H9 (cell line): ENCODE measurements at regions not wholly inside any gene's neighbourhood (a gene's known extent, or its start where the extent isn't known, plus 50 kb on each side); places are given as distances from the start of the nearest gene placed in this dataset.

ENCODE experiments used
- DNase-seq: peaks from one replicate; pipeline ENCODE4 v3.0.0-alpha.2; 2017
- H2AFZ ChIP-seq: one replicate; pipeline ENCODE4 v1.6.1; 2013; ENCODE audit warnings: mild to moderate bottlenecking, low read length, control low read depth, moderate library complexity
- H2AK5ac ChIP-seq: 2 replicates; pipeline ENCODE4 v1.6.1; 2013; ENCODE audit warnings: low read length, control low read depth, mixed read lengths; ENCODE audit not compliant: insufficient read length
- H2BK120ac ChIP-seq: one replicate; pipeline ENCODE4 v1.6.1; 2013; ENCODE audit warnings: low read depth, mild to moderate bottlenecking, low read length, control low read depth, inconsistent platforms; ENCODE audit not compliant: poor library complexity, severe bottlenecking
- H2BK12ac ChIP-seq: 2 replicates; pipeline ENCODE4 v1.6.1; 2013; ENCODE audit warnings: low read length, control low read depth, mixed read lengths, low read depth; ENCODE audit not compliant: insufficient read length
- H2BK15ac ChIP-seq: 2 replicates; pipeline ENCODE4 v1.6.1; 2013; ENCODE audit warnings: low read depth, low read length, control low read depth
- H2BK20ac ChIP-seq: one replicate; pipeline ENCODE4 v1.6.1; 2013; ENCODE audit warnings: low read depth, mild to moderate bottlenecking, low read length, control low read depth, inconsistent platforms; ENCODE audit not compliant: poor library complexity, severe bottlenecking
- H2BK5ac ChIP-seq: 2 replicates; pipeline ENCODE4 v1.6.1; 2013; ENCODE audit warnings: low read length, control low read depth, mixed read lengths; ENCODE audit not compliant: insufficient read length
- H3K14ac ChIP-seq: 2 replicates; pipeline ENCODE4 v1.6.1; 2013; ENCODE audit warnings: low read length, control low read depth; ENCODE audit not compliant: insufficient read depth
- H3K18ac ChIP-seq: 2 replicates; pipeline ENCODE4 v1.6.1; 2013; ENCODE audit warnings: low read depth, mild to moderate bottlenecking, mixed read lengths, low read length, control low read depth; ENCODE audit not compliant: insufficient read length
- H3K23ac ChIP-seq: 2 replicates; pipeline ENCODE4 v1.6.1; 2013; ENCODE audit warnings: low read length, control low read depth, mixed read lengths, low read depth; ENCODE audit not compliant: insufficient read length
- H3K23me2 ChIP-seq: 2 replicates; pipeline ENCODE4 v1.6.1; 2013; ENCODE audit warnings: low read depth, mild to moderate bottlenecking, mixed read lengths, low read length, control low read depth; ENCODE audit not compliant: insufficient read length, poor library complexity, severe bottlenecking
- H3K27ac ChIP-seq: 2 replicates; pipeline ENCODE4 v1.5.1; 2013; ENCODE audit warnings: low read length, control low read depth, mixed read lengths, low read depth; ENCODE audit not compliant: insufficient read length
- H3K27me3 ChIP-seq: 2 replicates; pipeline ENCODE4 v1.6.1; 2013; ENCODE audit warnings: low read length, control low read depth, inconsistent platforms; ENCODE audit not compliant: insufficient read depth
- H3K4ac ChIP-seq: 2 replicates; pipeline ENCODE4 v1.6.1; 2013; ENCODE audit warnings: low read depth, mild to moderate bottlenecking, control low read depth, inconsistent platforms, low read length, moderate library complexity
- H3K4me1 ChIP-seq: 2 replicates; pipeline ENCODE4 v1.6.1; 2013; ENCODE audit warnings: low read length, control low read depth, inconsistent platforms; ENCODE audit not compliant: insufficient read depth
- H3K4me2 ChIP-seq: 2 replicates; pipeline ENCODE4 v1.6.1; 2013; ENCODE audit warnings: low read length, control low read depth, mixed read lengths; ENCODE audit not compliant: insufficient read length, insufficient read depth
- H3K56ac ChIP-seq: 2 replicates; pipeline ENCODE4 v1.6.1; 2013; ENCODE audit warnings: low read depth, mild to moderate bottlenecking, mixed read lengths, low read length, control low read depth; ENCODE audit not compliant: insufficient read length
- H3K79me1 ChIP-seq: 2 replicates; pipeline ENCODE4 v1.6.1; 2013; ENCODE audit warnings: low read depth, mild to moderate bottlenecking, moderate library complexity, low read length, control low read depth, inconsistent platforms; ENCODE audit not compliant: insufficient read depth, poor library complexity, severe bottlenecking
- H3K79me2 ChIP-seq: 2 replicates; pipeline ENCODE4 v1.6.1; 2013; ENCODE audit warnings: low read length, control low read depth, inconsistent platforms; ENCODE audit not compliant: insufficient read depth
- H3K9ac ChIP-seq: 2 replicates; pipeline ENCODE4 v1.6.1; 2013; ENCODE audit warnings: low read length, control low read depth, mixed read lengths; ENCODE audit not compliant: insufficient read length; ENCODE audit errors: extremely low read depth
- H3K9me3 ChIP-seq: one replicate; pipeline ENCODE4 v1.6.1; 2013; ENCODE audit warnings: low read depth, low read length, inconsistent platforms; ENCODE audit not compliant: control insufficient read depth
- H3T11ph ChIP-seq: one replicate; pipeline ENCODE4 v1.6.1; 2013; ENCODE audit warnings: mild to moderate bottlenecking, low read length, control low read depth, inconsistent platforms
- H4K20me1 ChIP-seq: one replicate; pipeline ENCODE4 v1.6.1; 2013; ENCODE audit not compliant: control insufficient read depth, insufficient read length, insufficient read depth
- H4K5ac ChIP-seq: 2 replicates; pipeline ENCODE4 v1.6.1; 2013; ENCODE audit warnings: low read depth, mild to moderate bottlenecking, mixed read lengths, low read length, control low read depth; ENCODE audit not compliant: insufficient read length
- H4K8ac ChIP-seq: replicated peaks from 2 replicates; pipeline ENCODE4 v1.6.1; 2013; ENCODE audit warnings: low read length, control low read depth, mixed read lengths, low read depth; ENCODE audit not compliant: insufficient read length
- H4K91ac ChIP-seq: 2 replicates; pipeline ENCODE4 v1.6.1; 2013; ENCODE audit warnings: low read depth, mild to moderate bottlenecking, moderate library complexity, mixed read lengths, low read length, control low read depth; ENCODE audit not compliant: insufficient read length
- H3K27ac Mint-ChIP-seq, 3 experiments: 2 replicates in 2 of 3; 3 replicates in 1 of 3; pipeline ENCODE4 v1.8.0; 2020 to 2021; ENCODE audit warnings: mixed read lengths in 3 of 3, mild to moderate bottlenecking in 1 of 3, moderate library complexity in 1 of 3
- H3K27me3 Mint-ChIP-seq: 2 replicates; pipeline ENCODE4 v1.8.0; 2021; ENCODE audit warnings: low read depth, mild to moderate bottlenecking, moderate library complexity, mixed read lengths
- H3K36me3 Mint-ChIP-seq, 3 experiments: 2 replicates in 2 of 3; 3 replicates in 1 of 3; pipeline ENCODE4 v1.8.0; 2020 to 2021; ENCODE audit warnings: low read depth in 3 of 3, mixed read lengths in 3 of 3; ENCODE audit not compliant: insufficient read depth in 1 of 3
- H3K4me1 Mint-ChIP-seq, 2 experiments: 2 replicates each; pipeline ENCODE4 v1.8.0; 2020; ENCODE audit warnings: mixed read lengths in 2 of 2
- H3K4me3 Mint-ChIP-seq, 2 experiments: 2 replicates in 1 of 2; 3 replicates in 1 of 2; pipeline ENCODE4 v1.8.0; 2020 to 2021; ENCODE audit warnings: mild to moderate bottlenecking in 2 of 2, mixed read lengths in 2 of 2, moderate library complexity in 1 of 2
- H3K9me3 Mint-ChIP-seq, 2 experiments: 2 replicates in 1 of 2; 3 replicates in 1 of 2; pipeline ENCODE4 v1.8.0; 2020; ENCODE audit warnings: mild to moderate bottlenecking in 2 of 2, mixed read lengths in 2 of 2, moderate library complexity in 1 of 2
- CTCF ChIP-seq: fragments of 200-600 bp; sonication (generic); conservative IDR thresholded peaks from 3 replicates; pipeline ENCODE4 v1.8.0; 2021; ENCODE audit warnings: antibody characterized with exemption, mild to moderate bottlenecking
- WGBS: extraction: QIAGEN DNeasy Blood & Tissue Kit; methylation state at CpG from one replicate; pipeline ENCODE4 v1.1.7; 2013; ENCODE audit warnings: missing lambda C conversion rate, low lambda C conversion rate, mixed read lengths; ENCODE audit not compliant: insufficient read length; ENCODE audit errors: extremely low coverage; 5-methylcytosine and 5-hydroxymethylcytosine counted together

- no peak overlapping the region for H3K23ac ChIP-seq
- H3K9ac ChIP-seq, result no peak overlapping the region
- no peak overlapping the region for H2BK12ac ChIP-seq
- no peak overlapping the region for H2AFZ ChIP-seq
- no peak overlapping the region for H3K56ac ChIP-seq
- H2BK20ac ChIP-seq, result no peak overlapping the region
- H3K4ac ChIP-seq, result no peak overlapping the region
- no peak overlapping the region for H3K27ac ChIP-seq
- no peak overlapping the region for H2AK5ac ChIP-seq
- H3K18ac ChIP-seq, result no peak overlapping the region
- H3K27me3 ChIP-seq, result no peaks in the 10 kb centered on the region
- no peak overlapping the region for H2BK15ac ChIP-seq
- TF ChIP-seq CTCF, result no peak
- H3K14ac ChIP-seq, result no peak overlapping the region
- H3K79me1 ChIP-seq, result no peaks in the 10 kb centered on the region
- peaks cover 3% of the 10 kb centered on the region in 2 experiments; a peak in 2 of 5 replicates for H3K9me3 Mint-ChIP-seq
- H2BK5ac ChIP-seq, result no peak overlapping the region
- H3T11ph ChIP-seq, result no peak overlapping the region
- H4K8ac ChIP-seq, result no peak overlapping the region
- no peaks in the 10 kb centered on the region for H3K9me3 ChIP-seq
- H3K4me1 Mint-ChIP-seq, result peaks cover 3 to 4% of the 10 kb centered on the region in 2 experiments; a peak in 3 of 4 replicates
- no peaks in the 10 kb centered on the region for H4K20me1 ChIP-seq
- H4K91ac ChIP-seq, result no peak overlapping the region
- no peaks in the 10 kb centered on the region for H3K23me2 ChIP-seq
- no peak overlapping the region for H2BK120ac ChIP-seq
- no peak overlapping the region for H3K27ac Mint-ChIP-seq
- no peak for DNase-seq
- H4K5ac ChIP-seq, result no peak overlapping the region
- peaks cover 0 to 3% (median 0%) of the 10 kb centered on the region in 3 experiments; a peak in 1 of 7 replicates for H3K36me3 Mint-ChIP-seq
- H3K4me2 ChIP-seq, result no peak overlapping the region
- no peaks in the 10 kb centered on the region for H3K27me3 Mint-ChIP-seq
- no peaks in the 10 kb centered on the region; the same call in 1 of the 2 replicates for H3K4me1 ChIP-seq
- H3K4me3 Mint-ChIP-seq, result no peak overlapping the region
- no CpG with 5 or more reads among the region's 5 CpGs for WGBS
- H3K79me2 ChIP-seq, result no peaks in the 10 kb centered on the region
Measured at GRCh38 chr5:163574472-163575440, 69.3 kb downstream of the MAT2B start.
